HG03196 (cell line): ENCODE measurements at regions not wholly inside any gene's neighbourhood (a gene's known extent, or its start where the extent isn't known, plus 50 kb on each side); places are given as distances from the start of the nearest gene placed in this dataset.

Source experiments
- ATAC-seq: cut with Tn5 transposase; IDR thresholded peaks from one replicate; pipeline ENCODE4 v1.9.1; 2021; ENCODE audit not compliant: unreplicated experiment

DNA sequence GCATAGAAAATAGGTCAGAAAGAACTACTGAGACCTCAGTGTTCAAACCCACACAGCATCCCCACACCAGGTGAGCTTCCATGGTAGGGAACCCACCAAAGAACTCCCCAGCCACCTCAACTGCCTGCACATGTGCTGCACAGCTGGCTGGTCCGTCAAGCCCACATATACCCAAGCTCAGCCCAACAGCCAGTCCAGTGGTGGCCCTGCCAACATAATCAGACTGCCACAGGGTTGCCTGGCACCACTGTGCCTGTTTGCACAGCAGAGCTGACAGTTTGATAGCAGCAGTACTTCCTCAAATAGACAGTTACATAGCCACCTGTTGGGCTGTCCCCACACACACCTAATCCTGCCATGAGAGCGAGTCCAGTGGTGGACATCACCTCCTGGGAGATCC lies 283.3 kb upstream of the PRMT6 start:
- ATAC-seq = no peak

DNA sequence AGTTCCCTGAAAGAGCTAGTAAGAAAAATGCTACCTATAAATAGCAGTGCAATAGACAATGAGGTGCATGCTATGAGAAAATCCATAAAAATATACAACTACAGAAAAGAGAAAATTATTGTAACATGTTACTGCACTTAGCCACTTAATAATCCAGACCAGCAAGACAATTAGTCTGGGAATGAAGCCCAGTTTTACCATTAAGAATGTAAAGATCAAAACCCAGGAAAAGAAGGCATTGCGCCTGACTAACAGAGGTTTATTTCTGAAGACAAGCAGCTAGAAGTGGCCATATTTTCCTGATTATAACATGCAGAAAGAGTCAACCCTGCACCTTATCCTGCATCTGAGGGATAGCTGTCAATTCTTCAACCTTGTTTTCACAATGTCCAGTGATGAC lies 276.4 kb upstream of the PRMT6 start:
- ATAC-seq = no peak

DNA sequence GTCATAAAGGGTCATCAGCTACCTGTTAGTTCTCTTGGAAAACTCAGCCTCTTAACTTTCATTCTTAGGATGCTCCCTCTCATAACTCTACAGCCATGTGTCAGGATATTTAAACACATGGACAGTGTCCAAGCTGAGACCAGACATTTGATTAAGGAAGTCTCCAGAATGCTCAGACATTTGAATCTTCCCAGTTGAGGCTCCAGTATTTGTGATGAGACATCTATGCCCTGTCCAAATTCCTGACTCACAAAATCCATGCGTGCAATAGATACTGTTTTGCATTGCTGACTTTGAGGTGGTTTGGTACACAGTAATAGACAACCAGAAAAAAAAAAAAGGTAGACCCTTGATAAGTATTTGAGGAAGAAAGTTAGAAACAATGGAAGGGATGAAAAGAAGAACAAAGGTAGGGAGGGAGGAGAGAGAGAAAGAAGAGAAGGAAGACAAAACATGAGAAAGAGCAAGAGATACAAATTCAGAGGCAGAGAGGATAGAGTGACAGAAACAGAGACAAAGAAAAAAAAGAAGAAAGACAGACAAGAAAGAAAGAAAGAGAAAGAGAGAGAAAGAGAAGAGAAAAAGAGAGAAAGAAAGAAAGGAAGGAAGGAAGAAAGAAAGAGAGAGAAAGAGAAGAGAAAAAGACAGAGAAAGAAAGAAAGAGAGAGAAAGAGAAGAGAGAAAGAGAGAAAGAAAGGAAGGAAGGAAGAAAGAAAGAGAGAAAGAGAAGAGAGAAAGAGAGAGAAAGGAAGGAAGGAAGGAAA lies 275.5 kb upstream of the PRMT6 start:
- no peak for ATAC-seq

DNA sequence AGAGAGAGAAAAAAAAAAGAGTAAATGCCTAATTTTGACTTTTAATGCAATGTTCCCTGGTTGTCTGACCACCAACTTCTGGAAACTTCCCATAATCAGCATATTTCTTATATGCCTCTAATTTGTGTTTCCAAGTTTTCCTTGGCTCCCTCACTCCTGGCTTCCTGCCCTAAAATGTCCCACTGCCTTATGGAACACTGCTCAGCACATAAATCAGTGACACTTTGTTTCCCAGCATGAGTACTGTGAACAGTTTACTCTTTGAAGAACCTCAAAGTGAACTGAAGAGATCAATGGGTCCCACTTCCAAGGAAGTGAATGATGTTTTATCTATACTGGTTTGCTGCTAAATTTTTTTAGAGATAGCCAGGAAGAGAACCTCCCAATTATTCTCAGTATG lies 271.3 kb upstream of the PRMT6 start:
- ATAC-seq = no peak

DNA sequence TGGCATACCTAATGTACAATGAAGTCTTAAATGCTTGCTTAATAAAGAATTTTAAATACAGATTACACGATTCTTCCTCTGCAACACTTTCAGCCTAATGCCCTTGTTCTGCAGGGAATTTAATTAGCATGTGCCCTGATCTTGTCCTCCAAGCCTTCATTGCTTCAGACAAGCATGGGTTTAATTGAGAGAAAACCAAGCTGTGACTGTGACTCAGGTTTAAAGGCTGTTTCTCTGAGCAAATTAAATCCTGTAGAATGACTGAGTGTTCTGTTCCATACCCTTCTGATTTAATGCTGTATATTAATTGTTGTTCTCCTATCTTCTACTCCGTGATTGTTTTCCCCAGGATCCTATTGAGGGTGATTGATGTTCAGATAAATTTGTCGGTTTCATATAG lies 269.0 kb upstream of the PRMT6 start:
- no peak for ATAC-seq

DNA sequence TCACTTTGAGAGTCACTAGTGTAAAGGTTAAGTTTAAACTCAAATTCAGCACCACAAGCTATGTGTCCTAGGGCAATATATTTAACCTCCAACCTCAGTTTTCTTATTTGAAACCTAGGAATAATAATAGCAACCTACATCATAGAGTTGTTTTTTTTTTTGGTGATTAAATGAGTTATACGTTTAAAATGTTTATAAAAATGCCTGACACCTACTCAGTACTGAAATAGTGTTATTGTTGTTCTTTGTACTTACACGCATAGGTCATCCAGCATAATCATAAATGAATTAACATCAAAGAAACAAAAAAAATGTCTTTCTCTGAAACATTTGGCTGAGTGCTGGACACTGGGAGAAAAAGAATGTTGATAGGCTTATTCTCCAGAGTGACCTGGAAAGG lies 266.8 kb upstream of the PRMT6 start:
- no peak for ATAC-seq

DNA sequence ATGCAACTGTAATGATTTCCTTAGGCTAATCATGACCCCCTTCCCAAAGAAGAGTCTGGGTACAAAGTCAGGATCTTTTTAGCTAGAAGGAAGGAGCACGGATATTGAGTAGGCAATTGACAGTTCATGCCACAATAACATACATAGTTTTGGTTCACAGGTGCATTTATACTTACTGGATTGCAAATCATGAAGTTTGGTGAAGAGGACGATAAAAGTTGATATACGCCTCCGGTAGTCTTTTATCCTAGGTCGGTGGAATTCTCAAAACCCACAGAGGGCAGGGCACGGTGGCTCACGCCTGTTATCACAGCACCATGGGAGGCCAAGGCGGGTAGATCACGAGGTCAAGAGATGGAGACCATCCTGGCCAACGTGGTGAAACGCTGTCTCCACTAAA lies 265.4 kb upstream of the PRMT6 start:
- no peak for ATAC-seq

DNA sequence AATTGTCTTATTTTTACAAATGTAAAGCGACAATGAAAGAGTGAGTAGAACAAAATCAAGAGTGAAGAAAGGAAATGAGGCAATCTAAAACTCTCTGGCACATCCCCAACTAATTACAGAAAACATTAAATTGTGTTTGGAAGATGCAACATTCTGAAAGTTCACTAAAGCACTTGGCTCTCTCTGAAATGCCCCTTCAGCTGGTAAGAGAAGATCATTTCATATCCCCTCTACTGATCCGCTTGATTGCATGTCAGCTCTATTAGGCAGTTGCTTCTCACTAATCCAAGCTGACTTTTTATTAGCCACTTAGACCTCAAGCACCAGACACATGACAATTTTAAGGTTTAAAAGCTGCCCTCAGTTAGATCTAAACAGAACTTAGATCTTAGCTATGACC lies 262.8 kb upstream of the PRMT6 start:
- ATAC-seq = no peak

DNA sequence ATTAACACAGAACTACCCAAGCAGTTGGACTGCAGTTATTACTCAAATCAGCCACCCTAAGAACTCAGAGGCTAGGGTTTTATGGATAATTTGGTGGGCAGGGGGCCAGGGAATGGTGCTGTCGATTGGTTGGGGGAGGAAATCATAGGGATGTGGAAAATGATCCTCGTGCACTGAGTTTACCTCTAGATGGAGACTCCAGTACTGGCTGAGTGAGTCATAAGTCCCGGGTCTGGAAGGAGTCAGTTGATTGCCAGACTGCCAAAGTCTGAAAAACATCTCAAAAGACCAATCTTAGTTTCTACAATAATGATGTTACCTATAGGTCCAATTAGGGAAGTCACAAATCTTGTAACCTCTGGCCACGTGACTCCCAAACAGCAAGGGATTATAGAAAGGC lies 257.5 kb upstream of the PRMT6 start:
- no peak for ATAC-seq

DNA sequence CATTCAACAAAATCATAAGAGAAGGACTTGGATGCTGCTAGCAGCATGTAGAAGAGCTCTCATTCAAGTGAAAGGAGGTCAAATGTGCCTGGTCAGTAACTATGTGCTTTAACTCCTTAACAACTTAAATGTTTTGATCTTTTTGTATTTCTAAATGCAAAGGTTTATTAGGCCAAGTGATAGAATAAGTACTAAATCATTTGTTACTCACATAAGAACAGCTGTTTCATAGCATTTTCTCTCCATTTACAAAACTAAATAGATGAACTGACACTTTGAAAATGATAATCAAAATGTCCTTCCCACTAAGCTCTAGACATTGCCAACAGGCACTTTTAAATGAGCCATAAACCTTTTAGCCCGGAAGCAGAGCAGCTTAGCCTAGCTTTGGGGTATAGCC lies 254.3 kb upstream of the PRMT6 start:
- ATAC-seq = no peak

DNA sequence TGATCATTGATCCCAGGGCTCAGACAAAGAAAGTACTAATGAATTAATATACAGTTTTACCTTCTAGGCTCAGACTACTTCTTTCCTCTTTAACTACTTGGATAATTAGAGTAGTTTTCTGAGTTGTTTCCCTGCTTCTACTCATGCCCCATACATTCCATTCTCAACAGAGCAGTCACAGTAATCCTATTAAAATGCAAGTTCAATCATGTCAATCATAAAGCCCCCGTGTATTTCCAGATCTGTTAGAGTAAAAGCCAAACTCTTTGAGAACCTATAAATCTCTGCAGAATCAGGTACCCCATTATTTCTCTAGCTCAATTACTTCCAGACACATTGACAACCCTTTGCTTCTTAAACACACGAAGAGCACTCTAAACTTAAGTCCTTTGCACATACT lies 242.1 kb upstream of the PRMT6 start:
- ATAC-seq = no peak

DNA sequence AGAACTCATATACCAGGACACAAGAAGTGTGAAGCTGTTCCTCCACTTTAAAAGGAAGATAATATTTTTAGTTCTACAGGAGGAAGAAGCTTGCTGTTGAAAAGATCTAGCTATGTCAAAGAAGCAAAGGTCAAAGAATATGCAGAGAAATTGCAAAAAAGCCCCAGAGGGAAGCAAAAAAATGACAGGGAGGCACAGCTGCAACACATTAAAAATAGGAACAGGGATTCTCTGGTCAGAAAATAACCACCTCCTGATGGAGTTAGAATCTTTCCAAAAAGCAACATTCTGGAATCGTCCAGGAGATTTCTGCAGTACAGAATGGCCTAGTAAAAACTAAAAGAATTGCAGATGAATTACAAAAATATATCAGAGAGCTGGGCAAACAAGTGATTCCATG lies 238.9 kb upstream of the PRMT6 start:
- ATAC-seq = no peak

DNA sequence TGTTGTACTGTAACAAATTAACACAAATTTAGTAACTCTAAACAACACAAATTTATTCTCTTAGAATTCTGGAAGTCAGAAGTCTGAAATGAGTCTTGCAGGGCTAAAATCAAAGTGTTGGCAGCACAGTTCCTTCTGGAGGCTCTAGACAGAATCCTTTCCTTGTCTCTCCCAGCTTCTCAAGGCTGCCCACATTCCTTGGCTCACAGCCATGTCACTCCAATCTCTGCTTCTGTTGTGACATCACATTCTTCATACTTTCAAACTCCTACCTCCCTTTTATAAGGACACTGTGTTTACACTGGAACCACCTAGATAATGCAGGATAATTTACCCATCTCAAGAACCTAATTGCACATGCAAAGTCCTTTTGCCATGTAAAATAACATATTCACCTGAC lies 225.0 kb upstream of the PRMT6 start:
- ATAC-seq = no peak

DNA sequence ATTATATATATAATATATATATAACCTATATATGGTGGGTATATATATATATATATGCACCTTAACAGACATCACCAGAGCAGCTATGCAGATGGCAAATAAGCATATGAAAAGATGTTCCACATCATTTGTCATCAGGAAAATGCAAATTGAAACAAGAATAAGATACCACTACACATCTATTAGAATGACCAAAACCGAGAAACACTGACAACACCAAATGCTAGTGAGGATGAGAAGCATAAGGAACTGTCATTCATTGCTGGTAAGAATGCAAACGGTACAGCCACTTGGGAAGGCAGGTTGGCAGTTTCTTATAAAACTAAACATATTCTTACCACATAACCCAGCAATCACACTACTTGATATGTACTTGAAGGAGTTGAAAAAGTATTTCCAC lies 219.8 kb upstream of the PRMT6 start:
- ATAC-seq = peak; percentile 94

DNA sequence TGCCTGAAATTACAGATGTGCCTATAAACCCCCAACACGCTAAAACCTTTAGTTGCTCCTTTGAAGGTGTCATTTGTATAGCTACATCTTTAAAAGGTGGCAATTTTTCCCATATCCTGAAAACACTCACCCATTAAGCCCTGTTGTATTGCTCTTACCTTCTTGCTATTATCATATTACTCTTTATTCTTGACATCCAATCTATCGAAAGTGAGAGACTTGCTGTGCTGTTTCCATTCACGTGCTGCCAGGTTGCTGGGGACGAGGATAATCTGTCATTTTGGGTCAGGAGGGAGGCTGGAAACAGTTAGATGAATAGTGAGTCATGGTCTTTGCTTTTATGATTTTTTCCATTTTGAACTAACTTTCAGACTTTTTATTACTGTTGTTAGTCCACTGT lies 213.0 kb upstream of the PRMT6 start:
- no peak for ATAC-seq

DNA sequence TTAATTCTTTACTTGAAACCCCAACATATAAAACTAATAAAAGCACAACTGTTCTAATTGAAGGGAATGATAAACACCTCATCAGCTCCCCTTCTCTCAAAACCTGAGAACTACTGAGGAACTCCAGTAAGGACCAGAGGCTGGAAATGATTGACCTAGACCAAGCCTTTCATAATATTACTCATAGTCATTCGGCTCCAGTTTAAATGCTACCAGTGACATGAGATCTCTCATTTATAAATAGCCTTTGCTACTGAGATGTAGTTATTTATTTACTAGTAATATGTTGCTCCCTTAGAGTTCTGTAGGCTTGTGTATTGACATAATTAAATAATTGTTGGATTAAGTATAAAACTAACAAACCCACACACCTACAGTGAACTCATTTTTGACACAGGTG lies 209.8 kb upstream of the PRMT6 start:
- peak; percentile 100 for ATAC-seq

DNA sequence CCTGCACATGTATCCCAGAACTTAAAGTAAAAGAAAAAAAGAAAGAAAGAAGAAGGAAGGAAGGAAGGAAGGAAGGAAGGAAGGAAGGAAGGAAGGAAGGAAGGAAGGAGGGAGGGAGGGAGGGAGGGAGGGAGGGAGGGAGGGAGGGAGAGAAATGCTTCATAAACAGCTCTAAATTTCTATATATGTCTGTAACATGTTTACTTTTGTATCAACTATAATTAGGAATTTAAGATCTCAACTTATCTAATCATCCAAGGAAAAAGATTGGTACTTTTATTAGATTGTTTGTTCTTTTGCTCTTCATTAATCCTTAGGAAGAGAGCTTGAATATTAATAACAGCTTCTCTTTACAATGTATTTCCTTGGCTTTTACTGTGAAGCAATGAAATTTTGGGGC lies 195.4 kb upstream of the PRMT6 start:
- ATAC-seq = no peak

DNA sequence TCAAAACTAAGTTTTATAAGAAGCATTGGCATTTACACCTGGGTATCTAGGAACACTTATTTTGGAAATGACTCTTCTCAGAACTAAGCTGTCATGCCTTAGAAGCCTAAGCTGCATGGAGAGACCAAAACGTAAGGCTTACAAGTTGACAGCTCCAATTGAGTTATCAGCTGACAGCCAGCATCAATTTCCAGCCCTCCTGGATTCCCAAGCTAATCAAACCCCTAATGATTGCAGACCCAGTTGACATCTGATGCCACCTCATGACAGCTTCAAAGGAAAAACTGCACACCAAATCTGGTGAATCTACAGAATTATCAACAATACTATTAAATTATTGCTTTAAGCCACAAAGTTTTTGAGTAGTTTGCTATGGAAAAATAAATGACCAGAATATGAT lies 187.6 kb upstream of the PRMT6 start:
- no peak for ATAC-seq

DNA sequence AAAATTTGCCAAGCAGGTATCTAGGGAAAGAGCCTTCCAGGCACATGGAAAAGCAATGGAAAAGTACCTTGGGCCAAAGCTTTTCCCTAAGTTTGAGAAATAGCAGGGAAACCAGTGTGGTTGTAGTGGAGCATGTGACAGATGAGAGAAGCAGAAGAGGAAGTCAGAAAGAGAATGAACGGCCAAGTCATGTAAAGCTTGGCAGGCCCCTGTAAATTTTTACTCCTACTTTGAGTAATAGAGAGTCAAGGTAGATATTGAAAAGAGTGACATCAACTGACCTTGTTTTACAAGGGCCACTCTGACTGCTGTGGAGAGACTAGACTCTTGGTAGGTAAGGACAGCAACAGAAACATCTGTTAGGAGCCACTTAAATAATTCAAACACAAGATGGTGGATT lies 180.9 kb upstream of the PRMT6 start:
- no peak for ATAC-seq

DNA sequence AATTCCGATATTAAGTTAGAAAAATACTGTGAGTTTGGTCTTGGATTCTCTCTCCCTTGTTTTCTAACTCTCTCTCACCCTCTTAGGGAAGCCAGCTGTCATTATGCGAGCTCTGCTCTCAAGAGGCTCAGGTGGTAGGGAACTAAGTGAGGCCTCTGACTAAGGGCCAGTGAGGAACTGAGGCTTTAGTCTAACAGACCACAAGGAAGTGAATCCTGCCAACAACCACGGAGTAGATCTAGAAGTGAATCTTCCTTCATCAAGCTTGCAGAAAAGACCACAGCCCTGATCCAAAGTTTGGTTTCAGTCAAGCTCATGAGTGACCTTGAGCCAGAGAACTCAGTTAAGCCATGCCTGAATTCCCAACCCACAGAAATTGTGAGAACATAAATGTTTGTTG lies 180.1 kb upstream of the PRMT6 start:
- ATAC-seq = no peak

DNA sequence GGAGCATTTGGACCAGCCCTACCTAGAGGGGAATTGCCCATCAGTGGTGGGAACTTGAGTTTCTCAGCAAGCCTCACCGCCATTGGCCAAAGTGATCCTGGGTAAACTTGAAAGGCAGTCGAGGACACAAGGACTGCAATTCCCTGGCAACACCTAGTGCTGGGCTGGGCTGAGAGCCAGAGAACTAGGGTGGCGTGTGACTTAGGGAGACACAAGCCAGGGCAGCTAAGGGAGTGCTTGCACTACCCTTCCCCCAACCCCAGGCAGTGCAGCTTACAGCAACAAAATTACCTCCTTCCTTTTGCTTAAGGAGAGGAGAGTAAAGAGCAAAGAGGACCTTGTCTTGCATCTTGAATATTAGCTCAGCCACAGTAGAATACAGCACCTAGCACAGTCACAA lies 176.9 kb upstream of the PRMT6 start:
- no peak for ATAC-seq

DNA sequence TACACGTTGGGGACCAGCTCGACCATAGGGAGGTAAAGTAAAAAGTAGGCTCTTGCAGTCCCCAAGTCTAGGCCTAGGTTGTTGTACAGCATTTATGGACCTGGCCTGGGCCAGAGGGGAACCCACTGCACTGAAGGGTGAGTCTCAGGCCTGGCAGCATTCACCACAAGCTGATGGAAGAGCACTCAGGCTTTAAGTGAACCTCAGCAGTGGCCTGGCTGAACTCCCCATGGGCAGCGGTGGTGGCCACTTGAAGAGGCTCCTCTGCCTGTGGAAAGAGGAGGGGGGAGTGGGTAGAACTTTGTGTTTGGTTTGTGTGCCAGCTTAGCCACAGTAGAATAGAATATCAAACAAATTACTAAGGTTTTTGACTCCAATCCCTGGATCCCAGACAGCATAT lies 176.2 kb upstream of the PRMT6 start:
- ATAC-seq = no peak

DNA sequence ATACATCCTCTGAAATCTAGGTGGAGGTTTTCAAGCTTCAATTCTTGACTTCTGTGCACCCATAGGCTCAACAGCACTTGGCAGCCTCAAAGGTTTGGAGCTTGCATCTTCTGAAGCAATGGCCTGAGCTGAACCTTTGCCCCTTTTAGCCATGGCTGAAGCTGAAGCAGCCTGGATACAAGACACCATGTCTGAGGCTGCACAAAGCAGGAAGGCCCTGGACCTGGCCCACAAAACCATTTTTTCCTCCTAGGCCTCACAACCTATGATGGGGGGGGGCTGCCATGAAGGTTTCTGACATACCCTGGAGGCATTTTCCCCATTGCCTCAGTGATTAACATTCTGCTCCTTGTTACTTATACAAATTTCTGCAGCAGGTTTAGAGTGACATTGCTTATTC lies 173.3 kb upstream of the PRMT6 start:
- no peak for ATAC-seq

DNA sequence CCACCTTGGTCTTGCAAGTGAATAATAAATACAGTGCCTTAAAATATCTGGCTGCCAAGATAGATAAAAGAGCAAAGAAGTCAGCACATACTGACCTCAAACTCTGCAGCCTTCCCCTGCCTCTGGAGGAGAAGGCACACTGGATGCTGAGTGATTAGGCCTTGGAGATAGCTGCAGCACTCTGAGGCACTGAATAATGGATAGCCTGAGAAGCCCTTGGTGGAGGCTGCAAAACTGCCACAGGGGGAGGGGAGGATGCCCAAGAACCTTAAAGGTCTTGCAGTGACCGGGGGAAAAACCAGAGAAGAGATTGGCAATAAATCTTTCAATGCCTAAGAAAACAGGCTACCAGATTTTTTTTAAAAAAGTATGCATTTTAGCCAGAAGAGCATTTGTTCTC lies 167.4 kb upstream of the PRMT6 start:
- ATAC-seq = no peak
